Activated naive CD4-positive, alpha-beta T cell treated with anti-CD3 and anti-CD28 coated beads, Interleukin-2, amount 10 ng/mL, durations not matched to agents 7 days and 5 days (primary cell): ENCODE measurements at regions not wholly inside any gene's neighbourhood (a gene's known extent, or its start where the extent isn't known, plus 50 kb on each side); places are given as distances from the start of the nearest gene placed in this dataset.

Experiments used
- CTCF ChIA-PET: fragments of 350-600 bp; sonication (Branson Sonifier 250); formaldehyde crosslinking; loops from one replicate; lab custom pipeline; 2021; ENCODE audit warnings: antibody characterized with exemption; lab: Charles Lee
- DNase-seq: peaks from one replicate; pipeline ENCODE4 v3.0.0-alpha.2; 2020
- H3K27ac Mint-ChIP-seq: one replicate; pipeline ENCODE4 v1.8.0; 2021; ENCODE audit warnings: mild to moderate bottlenecking, moderate library complexity, mixed read lengths
- H3K27me3 Mint-ChIP-seq: one replicate; pipeline ENCODE4 v1.8.0; 2021; ENCODE audit warnings: mild to moderate bottlenecking, mixed read lengths
- H3K36me3 Mint-ChIP-seq: one replicate; pipeline ENCODE4 v1.8.0; 2021; ENCODE audit warnings: mixed read lengths
- H3K4me1 Mint-ChIP-seq: one replicate; pipeline ENCODE4 v1.8.0; 2021; ENCODE audit warnings: mixed read lengths
- H3K4me3 Mint-ChIP-seq: one replicate; pipeline ENCODE4 v1.8.0; 2021; ENCODE audit warnings: mild to moderate bottlenecking, moderate library complexity, mixed read lengths
- H3K9me3 Mint-ChIP-seq: one replicate; pipeline ENCODE4 v1.8.0; 2021; ENCODE audit warnings: mixed read lengths

GRCh38 chr5:8216921-8217320, 348.0 kb downstream of the MTRR start:
- H3K4me1 Mint-ChIP-seq, result no peaks in the 10 kb centered on the region
- no peak for DNase-seq
- H3K27ac Mint-ChIP-seq, result no peak overlapping the region
- H3K27me3 Mint-ChIP-seq, result no peaks in the 10 kb centered on the region
- peaks cover 9% of the 10 kb centered on the region for H3K9me3 Mint-ChIP-seq
- no peaks in the 10 kb centered on the region for H3K36me3 Mint-ChIP-seq
- no peak overlapping the region for H3K4me3 Mint-ChIP-seq
- CTCF ChIA-PET, result no interaction called here

- Mint-ChIP-seq H3K4me3 (no peak overlapping the region), H3K36me3 (no peaks in the 10 kb centered on the region), H3K27me3 (no peaks in the 10 kb centered on the region), H3K27ac (no peak overlapping the region), H3K9me3 (peaks cover 23% of the 10 kb centered on the region), H3K4me1 (no peaks in the 10 kb centered on the region)
- CTCF ChIA-PET, result no interaction called here
- no peak for DNase-seq
These were observed 357.2 kb downstream of the MTRR start for GRCh38 chr5:8226148-8226547.

- Mint-ChIP-seq H3K4me3 (no peak overlapping the region), H3K9me3 (peaks cover 18% of the 10 kb centered on the region), H3K36me3 (no peaks in the 10 kb centered on the region), H3K27ac (no peak overlapping the region), H3K27me3 (no peaks in the 10 kb centered on the region), H3K4me1 (no peaks in the 10 kb centered on the region)
- CTCF ChIA-PET, result no interaction called here
- no peak for DNase-seq
These were observed 358.2 kb downstream of the MTRR start for GRCh38 chr5:8227112-8227511.

GRCh38 chr5:8229551-8229950, 360.6 kb downstream of the MTRR start:
- Mint-ChIP-seq H3K36me3 (no peaks in the 10 kb centered on the region), H3K27me3 (no peaks in the 10 kb centered on the region), H3K4me1 (no peaks in the 10 kb centered on the region), H3K4me3 (no peak overlapping the region), H3K9me3 (peaks cover 11% of the 10 kb centered on the region), H3K27ac (no peak overlapping the region)
- no peak for DNase-seq
- CTCF ChIA-PET, result no interaction called here

- Mint-ChIP-seq H3K27ac (no peak overlapping the region), H3K4me1 (no peaks in the 10 kb centered on the region), H3K4me3 (no peak overlapping the region), H3K9me3 (peaks cover 9% of the 10 kb centered on the region), H3K36me3 (no peaks in the 10 kb centered on the region), H3K27me3 (no peaks in the 10 kb centered on the region)
- CTCF ChIA-PET, result no interaction called here
- no peak for DNase-seq
These were observed 361.9 kb downstream of the MTRR start for GRCh38 chr5:8230868-8231267.

GRCh38 chr5:8233479-8233878, 364.5 kb downstream of the MTRR start:
- H3K36me3 Mint-ChIP-seq, result no peaks in the 10 kb centered on the region
- H3K27me3 Mint-ChIP-seq, result no peaks in the 10 kb centered on the region
- no peak for DNase-seq
- peaks cover 7% of the 10 kb centered on the region for H3K9me3 Mint-ChIP-seq
- H3K27ac Mint-ChIP-seq, result no peak overlapping the region
- CTCF ChIA-PET, result no interaction called here
- H3K4me3 Mint-ChIP-seq, result no peak overlapping the region
- H3K4me1 Mint-ChIP-seq, result no peaks in the 10 kb centered on the region

- no peak for DNase-seq
- H3K36me3 Mint-ChIP-seq, result no peaks in the 10 kb centered on the region
- no peak overlapping the region for H3K27ac Mint-ChIP-seq
- no peaks in the 10 kb centered on the region for H3K4me1 Mint-ChIP-seq
- peaks cover 5% of the 10 kb centered on the region for H3K9me3 Mint-ChIP-seq
- H3K27me3 Mint-ChIP-seq, result no peaks in the 10 kb centered on the region
- H3K4me3 Mint-ChIP-seq, result no peak overlapping the region
- CTCF ChIA-PET, result no interaction called here
These were observed 365.3 kb downstream of the MTRR start for GRCh38 chr5:8234179-8234770.

GRCh38 chr5:8238080-8238479, 369.1 kb downstream of the MTRR start:
- peaks cover 3% of the 10 kb centered on the region for H3K9me3 Mint-ChIP-seq
- CTCF ChIA-PET, result no interaction called here
- H3K27ac Mint-ChIP-seq, result no peak overlapping the region
- H3K4me3 Mint-ChIP-seq, result no peak overlapping the region
- H3K27me3 Mint-ChIP-seq, result no peaks in the 10 kb centered on the region
- H3K36me3 Mint-ChIP-seq, result no peaks in the 10 kb centered on the region
- H3K4me1 Mint-ChIP-seq, result no peaks in the 10 kb centered on the region
- DNase-seq, result no peak

- H3K4me1 Mint-ChIP-seq, result no peaks in the 10 kb centered on the region
- H3K27ac Mint-ChIP-seq, result no peak overlapping the region
- H3K27me3 Mint-ChIP-seq, result no peaks in the 10 kb centered on the region
- H3K9me3 Mint-ChIP-seq, result peaks cover 3% of the 10 kb centered on the region
- no peak overlapping the region for H3K4me3 Mint-ChIP-seq
- H3K36me3 Mint-ChIP-seq, result no peaks in the 10 kb centered on the region
- CTCF ChIA-PET, result no interaction called here
- DNase-seq, result no peak
These were observed 370.2 kb downstream of the MTRR start for GRCh38 chr5:8239198-8239597.

- Mint-ChIP-seq H3K27ac (no peak overlapping the region), H3K27me3 (no peaks in the 10 kb centered on the region), H3K36me3 (no peaks in the 10 kb centered on the region), H3K4me1 (no peaks in the 10 kb centered on the region), H3K4me3 (no peak overlapping the region), H3K9me3 (peaks cover 3% of the 10 kb centered on the region)
- DNase-seq, result no peak
- CTCF ChIA-PET, result no interaction called here
These were observed 370.7 kb downstream of the MTRR start for GRCh38 chr5:8239646-8240045.

GRCh38 chr5:8241076-8241475, 372.1 kb downstream of the MTRR start:
- H3K9me3 Mint-ChIP-seq, result peaks cover 3% of the 10 kb centered on the region
- DNase-seq, result no peak
- no peaks in the 10 kb centered on the region for H3K27me3 Mint-ChIP-seq
- no peak overlapping the region for H3K4me3 Mint-ChIP-seq
- no peaks in the 10 kb centered on the region for H3K36me3 Mint-ChIP-seq
- H3K4me1 Mint-ChIP-seq, result no peaks in the 10 kb centered on the region
- CTCF ChIA-PET, result no interaction called here
- no peak overlapping the region for H3K27ac Mint-ChIP-seq

GRCh38 chr5:8241558-8241957, 372.6 kb downstream of the MTRR start:
- Mint-ChIP-seq H3K4me3 (no peak overlapping the region), H3K9me3 (no peaks in the 10 kb centered on the region), H3K27ac (no peak overlapping the region), H3K4me1 (no peaks in the 10 kb centered on the region), H3K36me3 (no peaks in the 10 kb centered on the region), H3K27me3 (no peaks in the 10 kb centered on the region)
- DNase-seq, result no peak
- CTCF ChIA-PET, result no interaction called here

GRCh38 chr5:8247049-8247899, 378.3 kb downstream of the MTRR start:
- Mint-ChIP-seq H3K36me3 (no peaks in the 10 kb centered on the region), H3K9me3 (no peaks in the 10 kb centered on the region), H3K27me3 (no peaks in the 10 kb centered on the region), H3K27ac (no peak overlapping the region), H3K4me3 (no peak overlapping the region), H3K4me1 (no peaks in the 10 kb centered on the region)
- DNase-seq, result no peak
- CTCF ChIA-PET, result no interaction called here

GRCh38 chr5:8253376-8253775, 384.4 kb downstream of the MTRR start:
- DNase-seq, result no peak
- Mint-ChIP-seq H3K9me3 (peaks cover 2% of the 10 kb centered on the region), H3K36me3 (no peaks in the 10 kb centered on the region), H3K4me1 (no peaks in the 10 kb centered on the region), H3K27ac (no peak overlapping the region), H3K4me3 (no peak overlapping the region), H3K27me3 (no peaks in the 10 kb centered on the region)
- CTCF ChIA-PET, result no interaction called here

- H3K27ac Mint-ChIP-seq, result no peak overlapping the region
- no peak overlapping the region for H3K4me3 Mint-ChIP-seq
- CTCF ChIA-PET, result no interaction called here
- H3K4me1 Mint-ChIP-seq, result no peaks in the 10 kb centered on the region
- no peaks in the 10 kb centered on the region for H3K36me3 Mint-ChIP-seq
- no peaks in the 10 kb centered on the region for H3K27me3 Mint-ChIP-seq
- no peak for DNase-seq
- H3K9me3 Mint-ChIP-seq, result peaks cover 2% of the 10 kb centered on the region
These were observed 385.7 kb downstream of the MTRR start for GRCh38 chr5:8254674-8255073.
